A172 (cell line): ENCODE measurements at regions not wholly inside any gene's neighbourhood (a gene's known extent, or its start where the extent isn't known, plus 50 kb on each side); places are given as distances from the start of the nearest gene placed in this dataset.
A peak's percentile ranks its signal among the peaks of the same experiment; 100 is the strongest.
"Not testable (repeated sequence)": the region's sequence is repeated elsewhere in the genome, so short reads cannot be mapped to it uniquely, and the experiment has no call there.

Source experiments
- DNase-seq: peaks from one replicate; pipeline ENCODE4 v3.0.0-alpha.2; 2015; ENCODE audit warnings: low spot score

GRCh38 chr5:121485999-121486398 lies 365.7 kb upstream of the FTMT start:
- DNase-seq, result not testable (repeated sequence)

- DNase-seq, result no peak
These were observed 361.7 kb upstream of the FTMT start for GRCh38 chr5:121489972-121490371.

GRCh38 chr5:121497176-121497575 lies 354.5 kb upstream of the FTMT start:
- peak; percentile 36 for DNase-seq

GRCh38 chr5:121500310-121500709 lies 351.4 kb upstream of the FTMT start:
- DNase-seq, result no peak

- peak; percentile 1 for DNase-seq
These were observed 348.4 kb upstream of the FTMT start for GRCh38 chr5:121503111-121503840.

GRCh38 chr5:121516997-121517396 lies 334.7 kb upstream of the FTMT start:
- DNase-seq, result no peak

GRCh38 chr5:121525706-121526105 lies 326.0 kb upstream of the FTMT start:
- no peak for DNase-seq

- DNase-seq, result no peak
These were observed 324.8 kb upstream of the FTMT start for GRCh38 chr5:121526908-121527307.

- DNase-seq, result no peak
These were observed 317.9 kb upstream of the FTMT start for GRCh38 chr5:121533814-121534213.

GRCh38 chr5:121550989-121551388 lies 300.7 kb upstream of the FTMT start:
- no peak for DNase-seq

GRCh38 chr5:121559832-121560231 lies 291.9 kb upstream of the FTMT start:
- no peak for DNase-seq

GRCh38 chr5:121572061-121572460 lies 279.6 kb upstream of the FTMT start:
- DNase-seq, result no peak

- DNase-seq, result no peak
These were observed 277.8 kb upstream of the FTMT start for GRCh38 chr5:121573721-121574382.

- DNase-seq, result no peak
These were observed 270.1 kb upstream of the FTMT start for GRCh38 chr5:121581588-121581987.

- DNase-seq, result no peak
These were observed 254.8 kb upstream of the FTMT start for GRCh38 chr5:121596882-121597281.

- DNase-seq, result no peak
These were observed 242.9 kb upstream of the FTMT start for GRCh38 chr5:121608826-121609225.

GRCh38 chr5:121624035-121624434 lies 227.6 kb upstream of the FTMT start:
- DNase-seq, result no peak

GRCh38 chr5:121628783-121629182 lies 222.9 kb upstream of the FTMT start:
- no peak for DNase-seq

GRCh38 chr5:121630402-121630801 lies 221.3 kb upstream of the FTMT start:
- DNase-seq, result no peak

GRCh38 chr5:121634946-121635345 lies 216.7 kb upstream of the FTMT start:
- no peak for DNase-seq

GRCh38 chr5:121638126-121638525 lies 213.6 kb upstream of the FTMT start:
- DNase-seq, result no peak

GRCh38 chr5:121640298-121640697 lies 211.4 kb upstream of the FTMT start:
- DNase-seq, result no peak

GRCh38 chr5:121658221-121658620 lies 193.5 kb upstream of the FTMT start:
- no peak for DNase-seq

- no peak for DNase-seq
These were observed 191.5 kb upstream of the FTMT start for GRCh38 chr5:121660142-121660541.
